Kidney epithelial cell (primary cell): ENCODE measurements at regions not wholly inside any gene's neighbourhood (a gene's known extent, or its start where the extent isn't known, plus 50 kb on each side); places are given as distances from the start of the nearest gene placed in this dataset.
"Not testable (repeated sequence)": the region's sequence is repeated elsewhere in the genome, so short reads cannot be mapped to it uniquely, and the experiment has no call there.

ENCODE experiments used
- DNase-seq: peaks from one replicate; pipeline ENCODE4 v3.0.0-alpha.2; 2010; ENCODE audit warnings: low read depth
- H3K27me3 ChIP-seq: 2 replicates; pipeline ENCODE4 v1.6.0; 2011; ENCODE audit warnings: low read length; ENCODE audit not compliant: control insufficient read depth, insufficient read depth
- H3K36me3 ChIP-seq: 2 replicates; pipeline ENCODE4 v1.5.1; 2011; ENCODE audit warnings: low read length; ENCODE audit not compliant: control insufficient read depth, insufficient read depth
- H3K4me3 ChIP-seq: 2 replicates; pipeline ENCODE4 v1.5.1; 2011; ENCODE audit warnings: low read depth, mild to moderate bottlenecking, control low read depth, low read length
- CTCF ChIP-seq: IDR thresholded peaks from 2 replicates; pipeline ENCODE4 v1.5.1; 2011; ENCODE audit warnings: mild to moderate bottlenecking, moderate library complexity, low read length, control low read depth, inconsistent platforms; ENCODE audit not compliant: insufficient read depth, poor library complexity, severe bottlenecking

GRCh38 chr7:1302936-1303335 is 70.3 kb downstream of the UNCX start:
- Histone ChIP-seq H3K27me3 (peaks cover 45% of the 10 kb centered on the region), H3K36me3 (no peaks in the 10 kb centered on the region), H3K4me3 (no peak overlapping the region)
- DNase-seq, result no peak
- no peak for TF ChIP-seq CTCF

- not testable (repeated sequence) for H3K36me3 ChIP-seq, H3K4me3 ChIP-seq, DNase-seq
- peaks cover 34% of the 10 kb centered on the region for H3K27me3 ChIP-seq
Measured at GRCh38 chr7:1304011-1304410, 71.3 kb downstream of the UNCX start.

- H3K36me3 ChIP-seq, result no peaks in the 10 kb centered on the region
- TF ChIP-seq CTCF, result no peak
- peaks cover 19% of the 10 kb centered on the region for H3K27me3 ChIP-seq
- no peak overlapping the region for H3K4me3 ChIP-seq
- DNase-seq, result no peak
Measured at GRCh38 chr7:1305873-1306272, 73.2 kb downstream of the UNCX start.

GRCh38 chr7:1307828-1308227 is 75.2 kb downstream of the UNCX start:
- TF ChIP-seq CTCF, result no peak
- no peak for DNase-seq
- peaks cover 4% of the 10 kb centered on the region for H3K27me3 ChIP-seq
- H3K4me3 ChIP-seq, result no peak overlapping the region
- H3K36me3 ChIP-seq, result no peaks in the 10 kb centered on the region

- no peaks in the 10 kb centered on the region for H3K36me3 ChIP-seq
- TF ChIP-seq CTCF, result no peak
- no peak overlapping the region for H3K4me3 ChIP-seq
- DNase-seq, result no peak
- peaks cover 2% of the 10 kb centered on the region for H3K27me3 ChIP-seq
Measured at GRCh38 chr7:1309290-1309689, 76.6 kb downstream of the UNCX start.

GRCh38 chr7:1309996-1310395 is 77.3 kb downstream of the UNCX start:
- H3K4me3 ChIP-seq, result no peak overlapping the region
- no peak for TF ChIP-seq CTCF
- H3K36me3 ChIP-seq, result no peaks in the 10 kb centered on the region
- peaks cover 2% of the 10 kb centered on the region for H3K27me3 ChIP-seq
- no peak for DNase-seq
